Mammary epithelial cell (primary cell): ENCODE measurements at regions not wholly inside any gene's neighbourhood (a gene's known extent, or its start where the extent isn't known, plus 50 kb on each side); places are given as distances from the start of the nearest gene placed in this dataset.

Source experiments
- CTCF ChIP-seq, 2 donors: IDR thresholded peaks in 1 of 2; conservative IDR thresholded peaks in 1 of 2; 2 replicates each; pipeline ENCODE4 v1.5.1; 2011 to 2012; ENCODE audit warnings: inconsistent platforms in 2 of 2, low read length in 2 of 2, mild to moderate bottlenecking in 2 of 2, control low read depth in 1 of 2, low read depth in 1 of 2; ENCODE audit not compliant: insufficient read depth in 1 of 2; ENCODE audit errors: extremely low read depth in 1 of 2
- EZH2 ChIP-seq: IDR thresholded peaks from 2 replicates; pipeline ENCODE4 v1.6.1; 2012; ENCODE audit warnings: low read length, inconsistent platforms, borderline replicate concordance

GRCh38 chr5:63125862-63126261 is 547.2 kb downstream of the LRRC70 start:
- TF ChIP-seq CTCF (conservative IDR thresholded peaks at IDR 0.05 in 1 of 2, IDR thresholded peaks at IDR 0.05 in 1 of 2; ENCODE audit: extremely low read depth in 1 of 2, insufficient read depth in 1 of 2, low read depth in 1 of 2, low read length in 2 of 2) (peak; percentile 61 to 68), EZH2 (no peak)
